ENCODE measurements at regions not wholly inside any gene's neighbourhood (a gene's known extent, or its start where the extent isn't known, plus 50 kb on each side); places are given as distances from the start of the nearest gene placed in this dataset.

DNA sequence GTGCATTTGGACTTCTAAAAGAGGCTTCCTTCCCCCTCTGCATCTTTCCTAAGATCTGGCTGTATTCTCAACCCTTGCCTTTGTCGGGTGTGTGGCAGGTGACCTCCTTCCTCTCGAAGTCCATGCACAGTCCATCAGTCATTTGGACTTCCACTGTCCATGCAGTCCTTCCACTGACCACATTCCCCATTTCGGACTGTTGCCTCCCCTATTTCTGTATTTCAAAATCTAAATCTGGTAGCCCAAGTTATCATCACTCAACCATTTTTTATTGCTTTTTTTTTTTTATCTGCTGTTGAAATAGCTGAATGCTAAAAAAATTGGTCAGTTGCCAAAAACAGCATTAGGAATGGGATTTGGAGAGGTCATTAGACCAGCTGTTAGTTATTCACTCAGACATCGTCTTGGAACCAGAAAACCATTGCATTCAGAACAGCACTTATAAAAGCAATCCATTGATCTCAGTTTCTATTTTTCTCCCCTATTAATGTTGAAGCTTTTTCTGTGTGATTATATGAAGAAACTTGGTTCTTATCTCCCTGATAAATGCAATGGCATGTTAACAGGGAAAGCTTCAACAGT, 575.6 kb downstream of the KIF20B start:
- Mint-ChIP-seq H3K27me3 (no peaks in the 10 kb centered on the region), H3K27ac (no peak overlapping the region), H3K4me1 (no peaks in the 10 kb centered on the region), H3K9me3 (ENCODE audit: insufficient read depth) (no peaks in the 10 kb centered on the region), H3K4me3 (no peak overlapping the region)
- H3K4me3 ChIP-seq (ENCODE audit: control extremely low read depth in 1 of 5, extremely low read depth in 1 of 5, insufficient read depth in 1 of 5, low read depth in 2 of 5, low read length in 4 of 5) = no peak overlapping the region
- no peaks in the 10 kb centered on the region for H3K36me3 ChIP-seq (replicated peaks in 1 of 2; ENCODE audit: control extremely low read depth in 1 of 2, control insufficient read depth in 1 of 2, extremely low read depth in 1 of 2, insufficient read depth in 2 of 2, low read length in 1 of 2)
- no peaks in the 10 kb centered on the region for H3K79me2 ChIP-seq (ENCODE audit: control insufficient read depth, insufficient read depth, low read length)
- WGBS (ENCODE audit: insufficient coverage) = 74% methylated on average over 2 of the region's 4 CpGs
- H3K27me3 ChIP-seq (replicated peaks in 1 of 4; ENCODE audit: control extremely low read depth in 1 of 4, control insufficient read depth in 3 of 4, insufficient read depth in 4 of 4, low read length in 3 of 4) = no peaks in the 10 kb centered on the region
- H4K20me1 ChIP-seq (ENCODE audit: control insufficient read depth, insufficient read depth, low read length, poor library complexity, severe bottlenecking) = no peaks in the 10 kb centered on the region
- no peak for TF ChIP-seq EZH2 (IDR thresholded peaks at IDR 0.05; ENCODE audit: borderline replicate concordance, insufficient read depth, low read depth, low read length, poor library complexity, severe bottlenecking)
- TF ChIP-seq, protein P1, sequence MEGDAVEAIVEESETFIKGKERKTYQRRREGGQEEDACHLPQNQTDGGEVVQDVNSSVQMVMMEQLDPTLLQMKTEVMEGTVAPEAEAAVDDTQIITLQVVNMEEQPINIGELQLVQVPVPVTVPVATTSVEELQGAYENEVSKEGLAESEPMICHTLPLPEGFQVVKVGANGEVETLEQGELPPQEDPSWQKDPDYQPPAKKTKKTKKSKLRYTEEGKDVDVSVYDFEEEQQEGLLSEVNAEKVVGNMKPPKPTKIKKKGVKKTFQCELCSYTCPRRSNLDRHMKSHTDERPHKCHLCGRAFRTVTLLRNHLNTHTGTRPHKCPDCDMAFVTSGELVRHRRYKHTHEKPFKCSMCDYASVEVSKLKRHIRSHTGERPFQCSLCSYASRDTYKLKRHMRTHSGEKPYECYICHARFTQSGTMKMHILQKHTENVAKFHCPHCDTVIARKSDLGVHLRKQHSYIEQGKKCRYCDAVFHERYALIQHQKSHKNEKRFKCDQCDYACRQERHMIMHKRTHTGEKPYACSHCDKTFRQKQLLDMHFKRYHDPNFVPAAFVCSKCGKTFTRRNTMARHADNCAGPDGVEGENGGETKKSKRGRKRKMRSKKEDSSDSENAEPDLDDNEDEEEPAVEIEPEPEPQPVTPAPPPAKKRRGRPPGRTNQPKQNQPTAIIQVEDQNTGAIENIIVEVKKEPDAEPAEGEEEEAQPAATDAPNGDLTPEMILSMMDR (IDR thresholded peaks at IDR 0.05) = no peak
- ATAC-seq (ENCODE audit: low read depth) (no peak), DNase-seq (no peak)
- ChIA-PET POLR2A (no interaction called here), CTCF (no interaction called here)
- peaks cover 0 to 1% (median 0%) of the 10 kb centered on the region in 3 donors for H3K9me3 ChIP-seq (ENCODE audit: control extremely low read depth in 1 of 3, control insufficient read depth in 2 of 3, insufficient read depth in 1 of 3, low read length in 2 of 3)
- intact Hi-C loops (cut with micrococcal nuclease) = no loop called here
- H2AFZ ChIP-seq (ENCODE audit: insufficient read depth, low read depth, low read length, poor library complexity, severe bottlenecking) = no peak overlapping the region
- no peaks in the 10 kb centered on the region for H3K4me1 ChIP-seq (ENCODE audit: control insufficient read depth in 2 of 2, insufficient read depth in 2 of 2, low read length in 2 of 2)
- no peak overlapping the region for H3K9ac ChIP-seq (ENCODE audit: low read length)
- H3K4me2 ChIP-seq (replicated peaks; ENCODE audit: low read depth, low read length, poor library complexity, severe bottlenecking) = no peak overlapping the region
- no peak overlapping the region for H3K27ac ChIP-seq (ENCODE audit: low read length in 2 of 2)

GRCh38 chr10:90286406-90286805, 571.4 kb downstream of the HTR7 start:
- WGBS (ENCODE audit: insufficient coverage) = no CpG with 5 or more reads among the region's 2 CpGs
- POLR2A ChIA-PET = no interaction called here
- Histone ChIP-seq H3K4me2 (replicated peaks; ENCODE audit: low read depth, low read length, poor library complexity, severe bottlenecking) (no peak overlapping the region), H3K36me3 (replicated peaks in 1 of 2; ENCODE audit: control extremely low read depth in 1 of 2, control insufficient read depth in 1 of 2, extremely low read depth in 1 of 2, insufficient read depth in 2 of 2, low read length in 1 of 2) (no peaks in the 10 kb centered on the region), H3K9ac (ENCODE audit: low read length) (no peak overlapping the region), H3K9me3 (ENCODE audit: control extremely low read depth in 1 of 3, control insufficient read depth in 2 of 3, insufficient read depth in 1 of 3, low read length in 2 of 3) (no peaks in the 10 kb centered on the region), H4K20me1 (ENCODE audit: control insufficient read depth, insufficient read depth, low read length, poor library complexity, severe bottlenecking) (no peaks in the 10 kb centered on the region), H3K79me2 (ENCODE audit: control insufficient read depth, insufficient read depth, low read length) (no peaks in the 10 kb centered on the region), H3K4me3 (ENCODE audit: control extremely low read depth in 1 of 5, extremely low read depth in 1 of 5, insufficient read depth in 1 of 5, low read depth in 2 of 5, low read length in 4 of 5) (no peak overlapping the region), H3K27me3 (replicated peaks in 1 of 4; ENCODE audit: control extremely low read depth in 1 of 4, control insufficient read depth in 3 of 4, insufficient read depth in 4 of 4, low read length in 3 of 4) (no peaks in the 10 kb centered on the region), H3K4me1 (ENCODE audit: control insufficient read depth in 2 of 2, insufficient read depth in 2 of 2, low read length in 2 of 2) (no peaks in the 10 kb centered on the region), H2AFZ (ENCODE audit: insufficient read depth, low read depth, low read length, poor library complexity, severe bottlenecking) (no peak overlapping the region), H3K27ac (ENCODE audit: low read length in 2 of 2) (no peak overlapping the region)
- H3K27ac Mint-ChIP-seq = no peak overlapping the region
- intact Hi-C loops (cut with micrococcal nuclease) = no loop called here
- H3K27me3 Mint-ChIP-seq = peaks cover 10% of the 10 kb centered on the region
- no peak for DNase-seq
- H3K4me1 Mint-ChIP-seq = peaks cover 6% of the 10 kb centered on the region
- H3K4me3 Mint-ChIP-seq = no peak overlapping the region
- no peaks in the 10 kb centered on the region for H3K9me3 Mint-ChIP-seq (ENCODE audit: insufficient read depth)
- CTCF ChIA-PET = interaction anchor here (0.6 kb wide), 1 partner anchor 219 kb away, joined by 3 read pairs; no protein-coding TSS in a partner anchor
- TF ChIP-seq, protein P1 (IDR thresholded peaks at IDR 0.05) = no peak
- TF ChIP-seq EZH2 (IDR thresholded peaks at IDR 0.05; ENCODE audit: borderline replicate concordance, insufficient read depth, low read depth, low read length, poor library complexity, severe bottlenecking) = no peak
- ATAC-seq (ENCODE audit: low read depth) = no peak

Data from B cell (primary cell).